ENCODE measurements at regions not wholly inside any gene's neighbourhood (a gene's known extent, or its start where the extent isn't known, plus 50 kb on each side); places are given as distances from the start of the nearest gene placed in this dataset.

DNA sequence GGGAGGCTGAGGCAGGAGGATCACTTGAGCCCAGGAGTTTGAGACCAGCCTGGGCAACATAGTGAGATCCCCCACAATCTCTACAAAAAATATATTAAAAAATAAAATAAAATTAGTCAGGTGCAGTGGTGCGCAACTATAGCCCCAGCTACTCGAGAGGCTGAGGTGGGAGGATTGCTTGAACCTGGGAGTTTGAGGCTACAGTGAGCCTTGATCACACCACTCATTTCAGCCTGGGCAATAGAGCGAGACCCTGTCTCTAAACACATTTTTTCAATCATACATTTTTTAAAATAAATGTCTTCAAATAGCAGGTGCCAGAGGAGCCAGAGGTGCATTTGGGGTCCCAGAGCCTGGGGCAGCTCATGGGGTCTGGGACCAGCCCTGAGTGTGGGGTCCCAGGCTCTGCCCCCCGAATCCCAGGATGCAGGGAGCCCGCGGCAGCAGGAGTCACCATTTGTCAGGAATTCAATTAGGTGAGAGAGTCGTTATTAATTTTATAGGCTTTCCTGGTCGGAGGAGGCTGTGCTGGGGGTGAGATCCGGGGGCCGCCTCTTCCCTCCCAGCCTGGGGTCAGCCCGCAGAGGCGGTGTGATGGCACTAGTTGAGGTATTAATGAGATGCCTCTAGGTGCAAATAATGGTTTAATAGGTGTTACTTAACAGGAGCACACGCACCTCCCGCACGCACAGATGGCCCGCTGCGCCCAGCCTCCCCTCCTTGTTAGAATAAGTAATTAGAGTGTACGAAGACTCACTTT, 78.3 kb downstream of the MICALL2 start:
- DNase-seq = no peak

DNA sequence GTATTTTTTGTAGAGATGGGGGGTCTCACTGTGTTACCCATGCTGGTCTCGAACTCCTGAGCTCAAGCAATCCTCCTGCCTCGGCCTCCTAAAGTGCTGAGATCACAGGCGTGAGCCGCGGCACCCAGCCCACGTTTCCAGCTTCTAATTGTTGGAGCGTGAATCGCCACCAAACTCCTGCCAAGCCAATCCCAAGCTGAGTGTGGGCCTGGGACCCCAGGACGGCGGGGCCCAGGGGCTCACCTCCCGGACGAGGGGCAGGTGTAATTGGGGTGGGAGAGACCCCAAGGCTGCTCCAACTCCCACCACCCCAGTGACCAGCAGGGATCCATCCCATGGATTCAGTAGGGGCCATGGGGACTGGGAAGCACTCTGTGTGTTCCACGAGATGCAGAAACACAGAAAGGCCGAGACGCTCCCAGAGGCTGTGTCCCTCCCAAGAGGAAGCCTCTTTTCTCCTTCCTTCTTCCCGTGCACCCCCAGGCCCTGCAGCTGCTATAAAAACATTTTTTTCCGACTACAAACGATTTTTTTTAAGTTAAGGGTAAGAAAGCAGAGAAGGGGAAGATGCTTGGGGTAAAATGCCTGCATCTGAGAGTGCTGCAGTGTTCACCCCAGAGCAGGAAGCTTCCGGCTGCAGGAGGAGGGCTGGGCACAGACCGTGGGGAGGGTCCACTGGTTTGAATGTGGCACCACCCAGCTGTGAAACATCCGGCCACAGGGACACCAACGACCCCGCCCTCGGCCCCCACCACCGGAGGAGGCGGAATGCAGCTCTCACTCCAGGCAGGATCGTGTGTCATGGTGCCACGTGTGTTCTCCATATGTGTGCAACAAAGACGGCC, 76.5 kb downstream of the MICALL2 start:
- no peak for DNase-seq

DNA sequence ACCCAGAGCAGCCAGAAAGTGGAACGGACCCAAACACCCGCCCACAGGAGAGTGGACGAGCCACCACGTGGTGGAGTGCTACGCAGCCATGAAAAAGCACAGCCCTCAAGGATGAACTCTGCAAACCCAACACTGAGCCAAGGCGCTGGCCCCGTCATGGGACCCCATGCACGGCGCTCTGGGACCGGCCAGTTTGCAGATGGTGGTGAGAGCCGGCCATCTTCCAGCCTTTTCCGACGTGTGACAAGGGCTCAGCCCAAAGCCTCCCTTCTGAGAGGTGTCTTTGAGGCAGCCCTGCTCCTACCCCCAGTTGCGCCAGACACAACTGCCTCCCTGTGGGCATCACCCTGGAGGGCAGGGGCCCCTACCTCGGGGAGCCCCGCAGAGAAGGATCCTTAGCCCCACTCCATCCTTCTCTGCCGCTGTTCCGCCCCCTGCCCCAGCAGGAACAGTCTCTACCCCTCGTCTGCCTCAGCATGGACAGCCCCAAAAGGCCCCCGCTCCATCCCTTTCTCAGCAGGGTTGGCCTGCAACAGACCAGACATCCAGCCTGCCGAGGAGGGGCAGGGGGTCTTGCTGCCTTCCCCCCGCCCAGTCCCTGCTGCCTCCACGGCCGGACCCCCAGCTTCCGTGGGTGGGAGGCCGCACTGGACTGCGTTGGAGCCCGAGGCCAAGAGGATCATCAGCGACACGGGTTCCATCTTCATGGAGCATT, 75.7 kb downstream of the MICALL2 start:
- no peak for DNase-seq

DNA sequence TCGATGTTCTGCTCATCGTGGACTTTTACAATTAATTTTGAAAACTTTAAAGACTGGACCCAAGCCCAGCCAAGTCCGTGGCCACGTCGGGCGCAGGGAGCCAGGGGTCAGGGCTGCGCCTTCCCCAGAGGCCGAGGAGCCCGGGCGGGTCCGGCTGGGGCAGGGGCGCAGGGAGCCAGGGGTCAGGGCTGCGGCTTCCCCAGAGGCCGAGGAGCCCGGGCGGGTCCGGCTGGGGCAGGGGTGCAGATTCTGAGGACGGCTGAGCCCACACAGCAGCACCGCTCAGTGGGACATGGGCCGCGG, 75.2 kb downstream of the MICALL2 start:
- DNase-seq = no peak

Measured in activated CD8-positive, alpha-beta memory T cell treated with anti-CD3 and anti-CD28 coated beads for 24 hours (primary cell).